Neural crest cell (in vitro differentiated cells): ENCODE measurements at regions not wholly inside any gene's neighbourhood (a gene's known extent, or its start where the extent isn't known, plus 50 kb on each side); places are given as distances from the start of the nearest gene placed in this dataset.
"Not testable (repeated sequence)": the region's sequence is repeated elsewhere in the genome, so short reads cannot be mapped to it uniquely, and the experiment has no call there.

ENCODE experiments used
- DNase-seq: peaks from one replicate; pipeline ENCODE4 v3.0.0; 2021; ENCODE audit warnings: low read depth, mixed read lengths, low spot score
- H3K27ac Mint-ChIP-seq: one replicate; pipeline ENCODE4 v1.8.0; 2021; ENCODE audit warnings: mild to moderate bottlenecking, mixed read lengths; ENCODE audit not compliant: unreplicated experiment
- H3K27me3 Mint-ChIP-seq: 2 replicates; pipeline ENCODE4 v1.8.0; 2021; ENCODE audit warnings: low read depth, mild to moderate bottlenecking, mixed read lengths
- H3K36me3 Mint-ChIP-seq: 2 replicates; pipeline ENCODE4 v1.8.0; 2021; ENCODE audit warnings: low read depth, mild to moderate bottlenecking, mixed read lengths
- H3K4me1 Mint-ChIP-seq: 2 replicates; pipeline ENCODE4 v1.8.0; 2021; ENCODE audit warnings: mixed read lengths
- H3K4me3 Mint-ChIP-seq: one replicate; pipeline ENCODE4 v1.8.0; 2021; ENCODE audit warnings: mild to moderate bottlenecking, mixed read lengths
- H3K9me3 Mint-ChIP-seq: 2 replicates; pipeline ENCODE4 v1.8.0; 2021; ENCODE audit warnings: mixed read lengths
- TF ChIP-seq, protein P1 (sequence below): fragments of 200-600 bp; sonication (generic); conservative IDR thresholded peaks from 2 replicates; pipeline ENCODE4 v1.5.0; 2021; ENCODE audit warnings: antibody characterized with exemption, mild to moderate bottlenecking

DNA sequence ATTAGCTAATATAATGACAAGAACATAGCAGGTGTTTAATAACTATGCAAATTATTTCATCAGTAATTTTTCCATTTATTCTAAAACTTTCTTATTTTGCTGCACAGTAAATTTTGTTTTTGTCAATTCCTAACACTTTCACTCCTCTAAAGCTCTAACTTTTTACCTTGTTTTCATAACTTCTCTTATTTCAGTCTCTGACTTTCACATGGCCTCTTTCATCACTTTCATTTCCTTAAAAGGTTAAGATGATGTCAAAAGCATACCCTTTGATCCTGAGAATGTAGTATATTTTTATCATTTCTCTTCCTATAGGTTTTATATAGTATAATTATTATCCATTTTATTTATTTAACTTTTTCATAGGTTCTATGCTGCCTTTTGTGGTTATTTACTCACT, 1325.8 kb upstream of the ALCAM start:
- H3K27me3 Mint-ChIP-seq, result no peaks in the 10 kb centered on the region
- H3K9me3 Mint-ChIP-seq, result peaks cover 6% of the 10 kb centered on the region
- H3K4me3 Mint-ChIP-seq, result no peak overlapping the region
- DNase-seq, result no peak
- H3K4me1 Mint-ChIP-seq, result no peaks in the 10 kb centered on the region
- no peak overlapping the region for H3K27ac Mint-ChIP-seq
- peaks cover 2% of the 10 kb centered on the region for H3K36me3 Mint-ChIP-seq
- TF ChIP-seq, protein P1, sequence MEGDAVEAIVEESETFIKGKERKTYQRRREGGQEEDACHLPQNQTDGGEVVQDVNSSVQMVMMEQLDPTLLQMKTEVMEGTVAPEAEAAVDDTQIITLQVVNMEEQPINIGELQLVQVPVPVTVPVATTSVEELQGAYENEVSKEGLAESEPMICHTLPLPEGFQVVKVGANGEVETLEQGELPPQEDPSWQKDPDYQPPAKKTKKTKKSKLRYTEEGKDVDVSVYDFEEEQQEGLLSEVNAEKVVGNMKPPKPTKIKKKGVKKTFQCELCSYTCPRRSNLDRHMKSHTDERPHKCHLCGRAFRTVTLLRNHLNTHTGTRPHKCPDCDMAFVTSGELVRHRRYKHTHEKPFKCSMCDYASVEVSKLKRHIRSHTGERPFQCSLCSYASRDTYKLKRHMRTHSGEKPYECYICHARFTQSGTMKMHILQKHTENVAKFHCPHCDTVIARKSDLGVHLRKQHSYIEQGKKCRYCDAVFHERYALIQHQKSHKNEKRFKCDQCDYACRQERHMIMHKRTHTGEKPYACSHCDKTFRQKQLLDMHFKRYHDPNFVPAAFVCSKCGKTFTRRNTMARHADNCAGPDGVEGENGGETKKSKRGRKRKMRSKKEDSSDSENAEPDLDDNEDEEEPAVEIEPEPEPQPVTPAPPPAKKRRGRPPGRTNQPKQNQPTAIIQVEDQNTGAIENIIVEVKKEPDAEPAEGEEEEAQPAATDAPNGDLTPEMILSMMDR, result no peak

GRCh38 chr3:104043001-104043543, 1323.6 kb upstream of the ALCAM start:
- H3K4me3 Mint-ChIP-seq, H3K36me3 Mint-ChIP-seq, H3K27ac Mint-ChIP-seq, H3K27me3 Mint-ChIP-seq, H3K9me3 Mint-ChIP-seq, DNase-seq, H3K4me1 Mint-ChIP-seq: not testable (repeated sequence)

GRCh38 chr3:104044002-104044401, 1322.7 kb upstream of the ALCAM start:
- H3K9me3 Mint-ChIP-seq, result peaks cover 2% of the 10 kb centered on the region
- TF ChIP-seq, protein P1, result no peak
- no peak overlapping the region for H3K27ac Mint-ChIP-seq
- H3K4me1 Mint-ChIP-seq, result no peaks in the 10 kb centered on the region
- H3K27me3 Mint-ChIP-seq, result no peaks in the 10 kb centered on the region
- no peak overlapping the region for H3K4me3 Mint-ChIP-seq
- no peaks in the 10 kb centered on the region for H3K36me3 Mint-ChIP-seq
- no peak for DNase-seq

DNA sequence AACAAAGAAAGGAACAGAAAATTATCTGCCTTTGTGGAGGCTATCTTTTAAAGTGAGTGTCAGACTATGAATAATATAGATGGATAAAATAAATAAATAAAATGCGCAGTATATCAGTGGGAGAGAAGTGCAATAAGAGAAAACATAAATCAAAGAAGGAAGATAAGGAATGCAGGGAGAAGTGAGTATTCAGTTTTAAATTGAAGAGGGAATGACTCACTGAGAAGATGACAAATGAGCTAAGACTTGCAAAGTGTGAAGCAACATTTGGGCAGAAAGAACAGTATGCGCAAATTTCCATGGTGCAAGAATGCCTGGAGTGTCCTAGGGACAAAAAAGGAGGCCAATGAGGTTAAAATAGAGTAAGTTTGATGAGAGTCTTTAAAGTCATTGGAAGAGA, 1300.1 kb upstream of the ALCAM start:
- no peaks in the 10 kb centered on the region for H3K36me3 Mint-ChIP-seq
- DNase-seq, result no peak
- TF ChIP-seq, protein P1, result no peak
- H3K4me3 Mint-ChIP-seq, result no peak overlapping the region
- no peaks in the 10 kb centered on the region for H3K27me3 Mint-ChIP-seq
- no peaks in the 10 kb centered on the region for H3K4me1 Mint-ChIP-seq
- H3K27ac Mint-ChIP-seq, result no peak overlapping the region
- no peaks in the 10 kb centered on the region for H3K9me3 Mint-ChIP-seq

DNA sequence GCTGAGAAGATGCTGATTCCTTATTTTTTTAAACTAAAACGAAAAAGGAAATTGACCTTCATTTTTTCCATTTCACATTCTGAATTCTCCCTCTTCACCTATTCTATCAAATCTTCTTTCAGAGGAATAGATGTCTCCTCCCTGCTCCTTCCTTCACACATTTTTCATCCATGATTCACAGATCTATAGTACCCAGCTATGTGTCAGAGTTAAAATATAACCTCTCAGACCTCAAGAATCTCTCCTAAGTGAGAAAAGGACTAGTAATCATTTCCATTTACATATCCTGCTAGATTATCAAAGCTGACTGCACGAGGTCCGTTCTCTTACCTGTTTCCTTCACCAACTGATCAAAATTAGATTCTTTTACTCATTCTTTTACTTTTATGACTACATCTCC, 1297.6 kb upstream of the ALCAM start:
- peaks cover 5% of the 10 kb centered on the region for H3K9me3 Mint-ChIP-seq
- TF ChIP-seq, protein P1, result no peak
- no peak overlapping the region for H3K4me3 Mint-ChIP-seq
- no peak for DNase-seq
- no peaks in the 10 kb centered on the region for H3K27me3 Mint-ChIP-seq
- H3K36me3 Mint-ChIP-seq, result no peaks in the 10 kb centered on the region
- H3K4me1 Mint-ChIP-seq, result no peaks in the 10 kb centered on the region
- H3K27ac Mint-ChIP-seq, result no peak overlapping the region

- Mint-ChIP-seq H3K9me3 (peaks cover 5% of the 10 kb centered on the region), H3K4me3 (no peak overlapping the region), H3K36me3 (no peaks in the 10 kb centered on the region), H3K4me1 (no peaks in the 10 kb centered on the region), H3K27ac (no peak overlapping the region), H3K27me3 (no peaks in the 10 kb centered on the region)
- TF ChIP-seq, protein P1, result no peak
- no peak for DNase-seq
Measured at GRCh38 chr3:104070906-104071305, 1295.8 kb upstream of the ALCAM start.
